Stimulated activated CD8-positive, alpha-beta memory T cell treated with anti-CD3 and anti-CD28 coated beads, Interleukin-4, amount 100 ng/mL, for 1 hour (primary cell): ENCODE measurements at regions not wholly inside any gene's neighbourhood (a gene's known extent, or its start where the extent isn't known, plus 50 kb on each side); places are given as distances from the start of the nearest gene placed in this dataset.

Experiments
- DNase-seq, 2 donors: peaks; one replicate each; pipeline ENCODE4 v3.0.0-alpha.2; 2020; ENCODE audit warnings: low read depth in 2 of 2, low spot score in 1 of 2

DNA sequence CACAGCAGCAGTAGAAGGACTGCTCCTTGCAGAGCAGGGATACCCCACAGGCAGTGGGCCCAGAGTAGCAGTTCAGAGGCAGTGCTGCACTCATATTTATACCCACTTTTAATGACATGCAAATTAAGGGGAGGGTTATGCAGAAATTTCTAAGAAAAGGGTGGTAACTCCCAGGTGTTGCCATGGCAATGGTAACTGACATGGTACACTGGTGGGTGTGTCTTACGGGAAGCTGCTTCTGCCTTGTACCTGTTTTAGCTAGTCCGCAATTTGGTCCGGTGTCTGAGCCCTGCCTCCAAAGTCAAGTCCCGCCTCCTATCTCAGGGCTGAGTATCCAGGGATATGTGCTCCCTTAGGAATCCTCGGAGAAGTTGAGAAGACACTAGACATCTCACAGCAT is 79.2 kb upstream of the UQCRFS1 start:
- DNase-seq: no peak

DNA sequence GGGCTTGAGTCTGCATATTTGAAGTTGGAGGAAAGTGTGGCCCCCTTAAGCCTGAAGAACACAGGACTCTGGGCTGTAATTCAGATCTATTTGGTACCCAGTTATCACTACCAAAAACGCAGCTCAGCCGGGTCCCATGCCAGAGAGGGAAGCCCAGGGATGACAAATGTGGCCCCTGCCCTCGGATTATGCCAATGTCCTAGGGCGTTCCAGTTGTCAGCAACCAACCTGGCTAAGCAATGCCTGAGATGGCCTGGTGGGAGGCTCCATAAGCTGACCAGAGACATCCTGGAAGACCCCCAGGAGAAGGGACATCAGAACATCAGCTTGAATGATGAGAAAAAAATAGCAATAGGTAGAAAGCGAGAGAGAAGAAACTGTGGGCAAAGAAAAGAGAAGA is 79.6 kb upstream of the UQCRFS1 start:
- no peak for DNase-seq

DNA sequence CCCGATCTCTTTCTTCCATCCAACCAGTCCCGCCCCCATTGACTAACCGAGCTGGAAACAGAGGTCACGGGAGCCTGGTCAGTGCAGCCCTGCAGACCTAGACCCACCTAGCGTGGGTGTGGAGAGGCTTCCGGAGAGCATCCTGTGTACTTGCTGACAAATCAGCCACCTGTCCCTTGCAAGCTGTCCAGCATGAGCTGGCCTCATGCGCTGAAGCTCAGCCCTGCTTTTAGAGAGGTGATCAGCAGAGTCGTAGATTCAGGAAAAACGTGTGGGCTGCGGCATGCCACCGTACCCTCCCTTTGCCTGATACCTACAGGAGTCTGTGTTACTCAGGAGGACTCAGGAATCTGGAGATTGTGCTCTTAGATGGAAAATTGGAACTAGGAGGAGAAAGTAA is 80.3 kb upstream of the UQCRFS1 start:
- no peak for DNase-seq

DNA sequence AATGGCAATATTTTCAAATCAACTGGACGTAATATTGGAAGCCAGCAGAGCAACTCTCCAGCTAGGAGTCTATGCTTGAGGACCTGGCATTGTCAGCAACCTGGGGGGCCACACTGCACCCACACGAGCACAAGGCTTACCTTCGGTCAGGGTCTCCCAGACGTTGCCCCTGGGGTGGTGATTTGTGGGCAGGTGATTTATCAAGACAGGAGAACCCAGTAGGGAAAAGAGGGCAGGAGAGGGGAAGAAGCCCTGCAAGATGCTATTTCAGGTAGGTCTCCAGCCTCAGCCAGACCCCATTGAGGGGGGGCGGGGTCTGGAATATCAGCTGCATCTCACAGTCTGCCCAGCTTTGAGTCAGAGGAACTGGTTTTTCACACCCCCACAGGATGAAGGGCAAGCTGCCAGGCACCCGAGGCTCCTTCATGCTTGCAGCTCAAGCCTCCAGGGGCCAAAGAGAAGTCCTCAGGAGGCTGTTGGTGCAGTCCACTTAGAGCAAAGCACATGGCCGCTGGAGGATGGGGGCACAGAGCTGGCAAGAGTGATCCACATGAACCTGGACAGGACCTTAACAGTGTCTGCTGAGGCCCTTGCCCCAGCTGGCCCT is 80.9 kb upstream of the UQCRFS1 start:
- DNase-seq: no peak

DNA sequence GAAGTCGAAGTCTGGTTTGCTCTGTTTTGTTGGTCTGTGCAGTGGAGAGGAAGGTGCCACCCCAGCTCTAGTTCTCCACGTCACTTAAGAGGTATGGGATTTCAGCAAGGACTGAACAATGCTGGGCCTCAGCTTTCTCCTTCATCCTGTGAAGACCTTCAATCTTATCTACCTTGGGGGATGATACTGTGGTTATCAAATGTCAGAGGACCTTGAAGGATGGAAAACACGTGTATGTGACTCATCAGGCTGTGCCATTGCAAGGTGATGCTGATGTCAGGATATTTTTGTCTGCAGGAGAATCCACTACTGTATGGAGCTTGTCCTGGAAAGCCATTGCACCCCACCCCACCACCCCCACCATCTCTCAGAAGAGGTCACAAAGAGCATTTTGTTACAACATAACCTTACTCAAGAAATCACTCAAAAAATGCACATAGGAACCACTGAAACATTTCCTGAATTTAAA is 81.4 kb upstream of the UQCRFS1 start:
- no peak for DNase-seq

DNA sequence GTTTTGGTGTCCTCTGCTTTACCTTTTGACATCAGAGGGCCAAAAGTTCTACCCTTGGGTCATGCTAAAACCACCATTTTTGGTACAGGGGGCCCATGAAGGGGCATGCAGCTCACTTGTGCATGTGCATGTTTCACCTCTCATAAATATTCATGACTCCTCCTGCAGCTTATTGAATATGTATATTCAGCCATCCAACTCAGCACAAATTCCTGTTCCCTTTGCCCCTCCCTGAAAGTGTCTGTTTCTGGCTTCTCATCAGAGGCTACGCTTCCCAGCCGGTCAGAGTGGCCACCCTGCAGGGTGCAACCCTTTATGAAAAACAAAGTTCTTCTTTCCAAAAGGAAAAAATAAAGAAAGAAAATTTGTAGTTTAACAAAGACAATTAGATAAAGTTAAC is 82.3 kb upstream of the UQCRFS1 start:
- no peak for DNase-seq

DNA sequence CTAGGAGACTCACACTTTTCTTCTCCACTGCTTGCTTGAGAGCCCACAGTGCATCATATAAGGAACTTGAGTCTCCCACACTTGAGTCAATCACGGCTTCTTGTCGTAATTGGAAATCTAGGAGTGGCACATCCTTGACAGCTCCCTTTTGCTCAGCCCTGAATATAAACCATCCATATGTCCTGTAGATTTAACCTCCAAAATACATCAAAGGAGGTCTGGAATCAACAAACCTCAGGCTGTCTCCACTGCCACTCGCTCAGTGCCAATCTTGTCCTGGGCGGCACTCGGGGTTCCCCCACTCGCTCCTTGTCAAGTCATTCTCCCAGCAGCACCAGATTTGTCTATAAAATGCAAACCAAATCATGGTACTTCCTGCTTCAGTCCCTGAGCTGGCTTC is 84.4 kb upstream of the UQCRFS1 start:
- no peak for DNase-seq

DNA sequence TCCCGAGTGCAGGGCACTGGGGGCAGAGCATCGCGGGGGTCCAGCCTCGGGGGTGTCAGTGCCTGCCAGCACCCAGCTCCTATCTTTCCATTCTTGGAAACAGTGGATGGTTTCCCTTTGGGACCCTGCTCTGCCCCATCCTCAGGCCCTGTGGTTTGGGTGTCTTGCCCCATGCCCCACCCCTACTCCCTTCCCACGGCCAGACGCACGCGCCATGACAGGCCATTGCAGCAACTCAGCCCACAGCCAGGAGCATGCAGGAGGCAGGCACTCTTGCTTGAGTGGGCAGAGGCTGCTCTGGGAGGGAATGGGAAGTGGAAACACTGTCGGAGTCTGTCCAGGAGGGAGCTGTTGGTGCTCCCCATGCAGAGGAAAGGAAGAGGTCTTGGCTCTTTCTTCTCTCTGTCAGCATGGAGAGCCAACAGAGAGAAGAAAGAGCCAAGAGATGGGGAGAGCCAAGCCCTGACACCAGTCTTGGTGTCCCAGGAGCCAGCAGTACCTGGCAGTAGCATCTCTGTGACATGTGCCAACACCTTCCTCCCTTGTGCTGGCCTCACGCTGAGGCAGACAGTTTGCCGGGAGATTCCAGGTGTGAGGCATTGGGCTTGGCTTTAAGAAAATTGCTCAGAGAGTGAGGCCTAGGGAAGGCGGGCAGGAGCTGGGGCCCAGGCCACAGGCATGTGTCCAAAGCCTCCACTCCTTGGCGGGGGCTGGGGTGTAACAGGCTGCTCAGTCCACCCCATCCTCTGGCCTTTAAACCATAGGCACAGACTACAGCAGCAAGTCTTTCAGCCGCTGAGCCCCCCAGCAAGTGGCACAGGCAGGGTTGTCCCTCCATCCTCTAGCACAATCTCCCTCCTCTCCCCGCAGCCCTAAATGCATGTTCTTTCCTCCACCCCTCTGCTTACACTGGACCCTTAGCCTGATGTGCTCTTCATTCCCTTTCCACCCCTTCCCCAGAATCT is 86.7 kb upstream of the UQCRFS1 start:
- DNase-seq: no peak

DNA sequence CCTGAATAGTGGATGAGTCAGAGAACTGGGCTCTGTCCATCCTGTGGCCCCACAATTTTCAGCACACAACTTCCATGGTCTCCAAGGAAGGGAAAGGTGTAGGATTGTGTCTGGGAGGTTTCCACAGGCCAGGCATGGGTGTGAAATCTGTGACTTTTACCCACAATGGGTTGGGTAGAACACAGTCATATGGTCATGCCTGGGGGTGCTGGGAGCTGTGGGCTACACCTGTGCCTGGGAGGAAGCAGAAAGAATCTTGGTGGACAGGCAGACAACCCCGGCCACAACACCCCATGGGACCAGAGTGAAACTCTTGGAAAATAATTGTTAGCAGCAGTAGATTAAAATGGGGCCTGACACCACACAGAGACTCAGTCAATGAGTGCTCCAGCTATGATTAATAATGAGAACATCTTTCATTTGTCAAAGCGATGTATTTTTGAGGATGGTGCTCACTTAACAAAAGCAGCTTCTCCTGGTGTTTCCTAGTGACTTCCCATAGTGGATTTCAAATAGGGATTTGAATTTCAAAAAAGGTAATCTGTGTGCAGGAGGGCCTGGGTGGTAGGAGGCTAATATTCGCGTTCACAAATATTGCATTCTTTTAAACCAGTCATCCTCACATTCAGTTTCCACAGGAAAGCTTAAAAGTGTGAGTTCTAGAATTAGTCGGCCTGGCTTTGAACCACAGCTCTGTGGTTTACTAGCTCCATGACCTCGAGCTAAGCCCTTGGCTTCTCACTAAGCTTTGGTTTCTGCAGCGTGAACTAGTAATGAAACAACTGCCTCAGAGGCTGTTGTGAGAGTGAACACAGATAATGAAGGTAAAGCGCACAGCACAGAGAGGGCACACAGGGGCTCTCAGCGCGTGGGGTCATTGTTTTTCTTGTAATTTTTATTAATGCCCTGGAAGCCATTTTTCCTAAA is 89.3 kb upstream of the UQCRFS1 start:
- DNase-seq: no peak

DNA sequence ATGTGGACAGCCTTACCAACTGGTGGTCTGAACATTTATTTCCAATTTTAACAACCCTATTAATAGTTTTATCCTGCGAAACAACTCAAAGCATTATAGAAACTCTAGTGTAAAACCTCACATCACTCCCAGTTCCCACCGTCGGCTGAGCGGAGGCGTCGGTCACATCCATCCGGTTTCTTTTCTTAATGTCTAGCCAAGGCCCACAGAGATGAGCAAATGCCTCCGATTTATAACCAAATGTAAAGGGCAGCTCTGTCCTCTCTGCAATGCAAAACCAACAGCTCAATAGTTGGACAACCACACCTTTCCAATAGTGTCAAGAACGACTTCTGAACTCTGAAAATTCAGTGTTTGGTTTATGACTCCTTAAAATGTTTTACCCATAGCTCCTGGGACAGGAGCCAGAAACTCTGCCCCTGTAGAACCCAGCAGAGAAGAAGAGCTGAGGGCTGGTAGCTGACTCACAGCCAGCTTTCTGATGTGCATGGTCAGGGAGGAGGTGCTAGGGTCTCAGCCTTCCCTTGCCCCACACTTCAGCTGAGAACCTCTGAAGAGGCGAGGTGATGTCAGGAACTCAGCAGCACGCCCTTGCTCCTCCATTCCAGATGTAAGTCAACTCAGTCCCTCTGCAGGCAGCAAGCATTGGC is 90.2 kb upstream of the UQCRFS1 start:
- DNase-seq: no peak

DNA sequence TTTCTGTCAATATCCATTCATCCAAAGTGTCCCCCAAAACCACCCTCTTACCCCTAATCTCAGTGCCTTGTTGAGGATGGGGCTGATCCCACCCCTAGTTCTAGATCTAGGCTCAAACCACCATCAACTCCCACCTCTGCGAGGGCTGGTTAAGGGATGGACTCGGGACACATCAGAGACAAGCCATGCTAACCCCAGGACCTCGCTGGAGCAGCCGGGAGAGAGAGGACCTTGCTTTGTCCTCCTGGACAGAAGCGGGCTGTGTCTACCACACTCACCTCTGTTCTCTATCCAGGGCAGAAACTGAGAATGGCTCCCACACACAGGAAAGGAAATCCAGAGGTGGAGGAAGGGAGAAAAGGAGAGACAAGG is 90.8 kb upstream of the UQCRFS1 start:
- no peak for DNase-seq

DNA sequence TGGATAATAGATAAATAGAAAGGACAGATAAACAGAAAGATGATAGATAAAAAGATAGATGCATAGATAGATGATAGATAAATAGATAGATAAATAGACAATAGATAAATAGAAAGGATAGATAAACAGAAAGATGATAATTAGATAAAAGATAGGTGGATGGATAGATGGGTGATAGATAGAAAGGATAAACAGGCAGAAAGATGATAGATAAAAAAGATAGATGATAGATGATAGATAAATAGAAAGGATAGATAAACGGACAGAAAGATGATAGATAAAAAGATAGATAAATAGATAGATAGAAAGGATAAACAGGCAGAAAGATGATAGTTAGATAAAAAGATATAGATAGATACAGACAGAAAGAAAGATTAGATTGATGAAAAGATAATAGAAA is 92.3 kb upstream of the UQCRFS1 start:
- DNase-seq: no peak

DNA sequence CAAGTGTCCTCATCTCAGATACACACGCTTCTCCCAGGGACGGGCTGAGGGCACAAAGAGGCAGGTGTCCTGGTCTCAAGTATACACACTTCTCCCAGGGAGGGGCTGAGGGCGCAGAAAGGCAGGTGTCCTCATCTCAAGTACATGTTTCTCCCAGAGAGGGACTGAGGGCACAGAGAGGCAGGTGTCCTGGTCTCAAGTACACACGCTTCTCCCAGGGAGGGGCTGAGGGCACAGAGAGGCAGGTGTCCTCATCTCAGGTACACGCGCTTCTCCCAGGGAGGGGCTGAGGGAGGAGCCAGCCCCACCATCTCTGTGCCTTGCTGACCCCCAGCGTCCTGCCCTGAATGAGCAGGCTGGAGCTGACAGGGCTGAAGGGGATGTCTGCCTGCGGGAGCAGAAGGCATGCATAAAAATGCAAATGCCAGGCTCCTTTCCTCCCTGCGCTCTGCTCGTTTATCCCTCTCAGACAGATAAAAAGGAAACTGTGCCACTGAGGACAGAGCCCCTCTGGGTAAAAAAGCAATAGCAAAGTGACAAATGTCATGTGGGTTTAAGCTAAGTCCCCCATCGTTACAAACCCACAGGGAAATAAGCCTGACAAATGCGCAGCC is 96.1 kb upstream of the UQCRFS1 start:
- DNase-seq: no peak

DNA sequence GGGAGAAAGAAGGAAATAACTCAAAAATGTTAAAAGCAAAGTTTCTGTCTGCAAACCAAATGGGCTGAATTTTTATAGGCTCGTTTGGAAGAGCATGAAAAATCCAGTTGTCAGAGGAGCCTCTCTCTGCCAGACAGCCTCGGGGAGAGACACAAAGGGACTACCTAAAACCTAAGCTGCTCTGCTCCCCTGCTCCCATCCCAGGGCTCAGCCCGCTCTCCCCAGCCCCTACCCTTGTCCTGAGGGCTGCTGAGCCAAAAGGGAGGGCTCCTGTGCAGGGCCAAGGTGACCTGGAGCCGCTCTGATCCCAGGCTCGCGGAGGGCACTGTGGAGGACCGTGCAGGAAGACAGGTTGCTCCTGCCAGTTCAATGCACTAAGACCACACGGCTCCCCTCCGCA is 96.7 kb upstream of the UQCRFS1 start:
- DNase-seq: no peak

DNA sequence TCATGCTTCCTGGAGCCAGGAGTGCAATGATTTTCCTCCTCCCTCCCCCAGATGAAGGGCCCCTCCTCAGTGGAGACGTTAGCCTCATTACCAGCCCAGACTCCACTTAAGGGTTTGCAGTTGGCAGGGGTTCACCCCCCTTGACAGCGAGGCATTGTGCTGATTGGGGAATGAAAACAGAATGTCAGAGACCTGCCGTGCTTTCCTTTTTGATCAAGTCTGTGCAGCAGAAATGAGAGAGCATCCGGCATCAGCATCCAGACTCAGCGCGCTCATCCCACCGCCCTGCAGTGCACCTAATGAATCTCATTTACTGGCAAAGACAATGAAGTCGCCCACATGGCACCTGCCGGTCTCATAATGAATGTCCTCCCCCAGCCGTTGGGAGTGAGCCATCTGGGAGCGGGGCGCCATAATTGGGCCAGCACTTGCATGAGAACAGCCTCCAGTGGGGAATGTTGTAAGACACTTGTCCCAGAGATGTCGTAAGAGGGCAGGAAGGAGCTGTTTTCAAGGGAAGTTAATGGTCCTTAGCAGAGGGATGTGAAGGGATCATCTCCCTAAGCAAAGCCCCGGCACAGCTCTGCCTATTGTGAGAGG is 98.3 kb upstream of the UQCRFS1 start:
- no peak for DNase-seq

DNA sequence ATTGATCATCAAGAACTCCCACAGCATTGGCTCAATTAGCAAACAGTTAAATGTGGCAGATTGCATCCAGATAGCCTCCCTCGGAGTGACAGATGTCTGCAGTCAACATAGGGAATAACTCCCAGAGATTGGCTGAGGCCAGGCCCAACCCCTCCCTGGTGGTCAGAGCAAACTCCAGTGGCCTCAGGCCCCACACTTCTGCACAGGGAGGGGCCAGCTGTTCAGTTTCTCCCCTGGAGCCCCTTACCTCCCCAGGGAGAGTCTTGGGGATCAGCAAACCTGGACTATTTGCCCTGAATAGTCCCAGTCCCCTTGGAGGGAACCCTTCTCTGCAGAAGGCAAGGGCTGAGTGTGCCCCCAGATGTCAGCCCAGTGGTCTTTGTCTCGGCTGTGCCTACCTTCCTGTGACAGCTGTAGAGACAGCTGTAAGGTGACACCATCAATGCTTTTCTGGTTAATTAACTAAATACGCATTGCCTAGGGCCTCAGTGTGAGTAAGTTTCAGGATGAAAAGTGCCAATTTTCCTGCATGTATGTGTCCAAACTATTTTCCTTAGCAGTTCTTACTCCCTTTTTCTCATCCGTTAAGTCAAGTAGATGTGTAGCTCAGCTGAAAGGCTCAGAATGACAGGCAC is 102.7 kb upstream of the UQCRFS1 start:
- no peak for DNase-seq

DNA sequence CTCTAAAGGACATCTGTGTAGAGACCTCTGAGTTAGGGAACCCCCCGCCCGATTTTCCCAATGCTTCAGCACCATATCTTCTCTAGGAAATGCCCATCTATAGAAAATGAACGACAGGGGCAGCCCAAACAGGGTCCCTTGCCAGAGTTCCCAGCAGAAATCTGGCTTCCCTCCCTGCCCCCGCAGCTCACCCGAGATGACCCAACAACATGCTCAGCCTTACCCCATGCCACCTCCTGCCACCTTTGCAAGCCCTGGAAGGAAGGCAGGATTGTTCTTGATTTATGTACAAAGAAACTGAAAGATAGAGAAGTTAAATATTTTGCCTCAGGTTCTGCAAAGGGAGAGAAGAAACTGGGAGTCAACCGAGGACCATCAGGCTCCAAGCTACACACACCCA is 105.6 kb upstream of the UQCRFS1 start:
- no peak for DNase-seq

DNA sequence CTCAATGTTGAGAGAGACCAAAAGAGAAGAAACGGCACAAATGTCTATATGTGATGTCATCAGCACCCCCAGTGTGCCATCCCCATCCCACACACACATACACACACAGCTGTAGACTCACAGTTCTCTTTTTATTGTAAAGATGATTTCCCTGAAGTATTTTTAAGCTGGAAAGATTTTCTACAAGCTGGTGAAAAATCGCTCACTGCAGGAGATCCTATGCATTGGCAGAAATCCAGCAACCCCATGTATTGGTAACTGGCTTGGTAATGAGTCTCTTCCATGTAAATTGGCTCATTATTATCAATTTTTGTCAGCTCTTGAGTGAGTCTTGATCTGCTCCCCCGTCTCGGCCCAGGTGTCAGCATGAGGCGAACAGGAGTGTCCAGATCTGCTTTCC is 107.1 kb upstream of the UQCRFS1 start:
- no peak for DNase-seq

DNA sequence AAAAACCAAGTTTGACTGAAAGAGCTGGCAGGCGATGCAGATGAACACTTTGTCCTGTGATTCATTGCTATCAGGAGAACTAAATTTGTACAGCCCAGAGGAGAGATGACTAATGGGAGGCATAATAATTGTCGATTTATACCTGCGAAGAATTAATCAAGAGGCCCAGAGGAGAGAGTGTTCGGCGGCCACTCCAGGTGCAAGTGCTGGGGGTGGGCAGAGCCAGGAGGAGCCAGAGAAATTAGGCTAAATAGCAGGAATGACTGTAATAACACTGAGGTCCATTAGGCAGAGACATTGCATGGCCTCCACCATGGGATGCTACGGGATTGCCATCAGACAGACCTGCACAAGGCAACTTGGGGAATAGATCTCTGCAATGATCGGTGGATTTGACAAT is 107.7 kb upstream of the UQCRFS1 start:
- DNase-seq: no peak

DNA sequence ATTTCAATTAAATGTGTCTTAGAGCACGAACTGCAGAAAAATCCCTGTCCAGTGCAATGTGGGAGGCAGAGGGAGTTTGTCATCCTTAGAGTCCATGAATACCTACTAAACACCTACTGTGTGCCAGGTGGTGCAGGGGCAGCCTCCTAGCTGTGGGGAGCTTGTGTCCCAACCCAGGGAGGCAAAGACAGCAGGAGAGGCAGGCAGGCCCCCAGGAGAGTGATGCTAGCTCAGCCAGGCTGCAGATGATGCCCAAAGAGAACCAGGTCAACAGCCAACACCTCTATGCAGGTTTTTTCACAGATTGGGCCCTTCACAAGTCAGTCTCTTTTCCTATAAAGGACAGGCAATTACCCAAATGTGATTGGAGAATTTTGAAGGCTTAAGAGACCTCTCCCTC is 108.2 kb upstream of the UQCRFS1 start:
- DNase-seq: no peak
